Activated CD4-positive, alpha-beta T cell treated with anti-CD3 and anti-CD28 coated beads, Interleukin-2, amount 10 ng/mL, durations not matched to agents 7 days and 5 days (primary cell): ENCODE measurements at regions not wholly inside any gene's neighbourhood (a gene's known extent, or its start where the extent isn't known, plus 50 kb on each side); places are given as distances from the start of the nearest gene placed in this dataset.

Experiments
- CTCF ChIA-PET: fragments of 350-600 bp; sonication (Branson Sonifier 250); formaldehyde crosslinking; loops from one replicate; lab custom pipeline; 2021; ENCODE audit warnings: antibody characterized with exemption; lab: Charles Lee
- POLR2A ChIA-PET: fragments of 350-600 bp; sonication (Branson Sonifier 250); formaldehyde crosslinking; loops from one replicate; lab custom pipeline; 2021; ENCODE audit warnings: antibody characterized with exemption; lab: Charles Lee
- DNase-seq: peaks from one replicate; pipeline ENCODE4 v3.0.0-alpha.2; 2020
- H3K27ac Mint-ChIP-seq: one replicate; pipeline ENCODE4 v1.8.0; 2021; ENCODE audit warnings: mild to moderate bottlenecking, moderate library complexity, mixed read lengths
- H3K27me3 Mint-ChIP-seq: one replicate; pipeline ENCODE4 v1.8.0; 2021; ENCODE audit warnings: mixed read lengths
- H3K36me3 Mint-ChIP-seq: one replicate; pipeline ENCODE4 v1.8.0; 2021; ENCODE audit warnings: low read depth, mixed read lengths
- H3K4me1 Mint-ChIP-seq: one replicate; pipeline ENCODE4 v1.8.0; 2021; ENCODE audit warnings: mixed read lengths
- H3K4me3 Mint-ChIP-seq: one replicate; pipeline ENCODE4 v1.8.0; 2021; ENCODE audit warnings: mild to moderate bottlenecking, moderate library complexity, mixed read lengths
- H3K9me3 Mint-ChIP-seq: one replicate; pipeline ENCODE4 v1.8.0; 2021; ENCODE audit warnings: mixed read lengths

GRCh38 chr5:39491210-39491609 is 66.4 kb upstream of the DAB2 start:
- CTCF ChIA-PET, result no interaction called here
- H3K9me3 Mint-ChIP-seq, result peaks cover 6% of the 10 kb centered on the region
- POLR2A ChIA-PET, result no interaction called here
- DNase-seq, result no peak
- H3K27me3 Mint-ChIP-seq, result peaks cover 17% of the 10 kb centered on the region
- no peak overlapping the region for H3K27ac Mint-ChIP-seq
- H3K4me1 Mint-ChIP-seq, result no peaks in the 10 kb centered on the region
- H3K36me3 Mint-ChIP-seq, result no peaks in the 10 kb centered on the region
- no peak overlapping the region for H3K4me3 Mint-ChIP-seq

GRCh38 chr5:39489263-39489662 is 64.5 kb upstream of the DAB2 start:
- no peak overlapping the region for H3K4me3 Mint-ChIP-seq
- no peaks in the 10 kb centered on the region for H3K36me3 Mint-ChIP-seq
- H3K9me3 Mint-ChIP-seq, result peaks cover 6% of the 10 kb centered on the region
- ChIA-PET CTCF (no interaction called here), POLR2A (interaction anchor here (0.6 kb wide), 2 partner anchors 14 to 794 kb away, joined by 3 to 6 read pairs; no protein-coding TSS in a partner anchor)
- no peaks in the 10 kb centered on the region for H3K4me1 Mint-ChIP-seq
- H3K27me3 Mint-ChIP-seq, result peaks cover 24% of the 10 kb centered on the region
- H3K27ac Mint-ChIP-seq, result no peak overlapping the region
- DNase-seq, result no peak

- Mint-ChIP-seq H3K9me3 (peaks cover 6% of the 10 kb centered on the region), H3K4me1 (no peaks in the 10 kb centered on the region), H3K27me3 (peaks cover 24% of the 10 kb centered on the region), H3K27ac (no peak overlapping the region), H3K36me3 (no peaks in the 10 kb centered on the region), H3K4me3 (no peak overlapping the region)
- POLR2A ChIA-PET, result no interaction called here
- DNase-seq, result no peak
- CTCF ChIA-PET, result interaction anchor here (2.2 kb wide), 1 partner anchor 14 kb away, joined by 5 read pairs; no protein-coding TSS in a partner anchor
These were observed 62.0 kb upstream of the DAB2 start for GRCh38 chr5:39486790-39487189.

- Mint-ChIP-seq H3K36me3 (no peaks in the 10 kb centered on the region), H3K9me3 (peaks cover 6% of the 10 kb centered on the region), H3K27me3 (peaks cover 24% of the 10 kb centered on the region), H3K27ac (no peak overlapping the region), H3K4me3 (no peak overlapping the region), H3K4me1 (no peaks in the 10 kb centered on the region)
- POLR2A ChIA-PET, result no interaction called here
- CTCF ChIA-PET, result interaction anchor here (2.2 kb wide), 1 partner anchor 13 kb away, joined by 5 read pairs; no protein-coding TSS in a partner anchor
- DNase-seq, result no peak
These were observed 61.6 kb upstream of the DAB2 start for GRCh38 chr5:39486361-39486760.

- Mint-ChIP-seq H3K4me3 (no peak overlapping the region), H3K9me3 (peaks cover 6% of the 10 kb centered on the region), H3K4me1 (no peaks in the 10 kb centered on the region), H3K27me3 (peaks cover 22% of the 10 kb centered on the region), H3K27ac (no peak overlapping the region), H3K36me3 (no peaks in the 10 kb centered on the region)
- CTCF ChIA-PET, result interaction anchor here (0.9 to 2.2 kb wide), 2 partner anchors 12 to 82 kb away, joined by 3 to 5 read pairs; no protein-coding TSS in a partner anchor
- no peak for DNase-seq
- POLR2A ChIA-PET, result no interaction called here
These were observed 60.3 kb upstream of the DAB2 start for GRCh38 chr5:39485079-39485478.

- peaks cover 4% of the 10 kb centered on the region for H3K9me3 Mint-ChIP-seq
- POLR2A ChIA-PET, result no interaction called here
- CTCF ChIA-PET, result interaction anchor here (0.9 kb wide), 1 partner anchor 82 kb away, joined by 3 read pairs; no protein-coding TSS in a partner anchor
- no peaks in the 10 kb centered on the region for H3K4me1 Mint-ChIP-seq
- H3K36me3 Mint-ChIP-seq, result no peaks in the 10 kb centered on the region
- DNase-seq, result no peak
- H3K4me3 Mint-ChIP-seq, result no peak overlapping the region
- no peak overlapping the region for H3K27ac Mint-ChIP-seq
- H3K27me3 Mint-ChIP-seq, result peaks cover 19% of the 10 kb centered on the region
These were observed 59.9 kb upstream of the DAB2 start for GRCh38 chr5:39484673-39485072.

GRCh38 chr5:39482098-39482497 is 57.3 kb upstream of the DAB2 start:
- CTCF ChIA-PET, result interaction anchor here (1.7 kb wide), 1 partner anchor 10 kb away, joined by 4 read pairs; no protein-coding TSS in a partner anchor

GRCh38 chr5:39479537-39479936 is 54.8 kb upstream of the DAB2 start:
- no peak for DNase-seq
- POLR2A ChIA-PET, result no interaction called here
- no peak overlapping the region for H3K4me3 Mint-ChIP-seq
- CTCF ChIA-PET, result no interaction called here
- no peaks in the 10 kb centered on the region for H3K36me3 Mint-ChIP-seq
- H3K9me3 Mint-ChIP-seq, result no peaks in the 10 kb centered on the region
- no peaks in the 10 kb centered on the region for H3K4me1 Mint-ChIP-seq
- no peak overlapping the region for H3K27ac Mint-ChIP-seq
- H3K27me3 Mint-ChIP-seq, result peaks cover 9% of the 10 kb centered on the region

More at GRCh38 chr5:39482098-39482497, 57.3 kb upstream of the DAB2 start:
- H3K27me3 Mint-ChIP-seq, result peaks cover 18% of the 10 kb centered on the region
- no peaks in the 10 kb centered on the region for H3K36me3 Mint-ChIP-seq
- DNase-seq, result no peak
- no peaks in the 10 kb centered on the region for H3K9me3 Mint-ChIP-seq
- H3K27ac Mint-ChIP-seq, result no peak overlapping the region
- no peak overlapping the region for H3K4me3 Mint-ChIP-seq
- H3K4me1 Mint-ChIP-seq, result no peaks in the 10 kb centered on the region
- POLR2A ChIA-PET, result no interaction called here

GRCh38 chr5:39478863-39479262 is 54.1 kb upstream of the DAB2 start:
- Mint-ChIP-seq H3K4me3 (no peak overlapping the region), H3K27ac (no peak overlapping the region), H3K36me3 (no peaks in the 10 kb centered on the region), H3K4me1 (no peaks in the 10 kb centered on the region), H3K27me3 (peaks cover 6% of the 10 kb centered on the region), H3K9me3 (no peaks in the 10 kb centered on the region)
- ChIA-PET CTCF (no interaction called here), POLR2A (no interaction called here)
- DNase-seq, result no peak

- CTCF ChIA-PET, result interaction anchor here (0.8 to 1.1 kb wide), 2 partner anchors 12 to 27 kb away, joined by 3 to 4 read pairs; no protein-coding TSS in a partner anchor
- H3K4me3 Mint-ChIP-seq, result no peak overlapping the region
- no peak overlapping the region for H3K27ac Mint-ChIP-seq
These were observed 52.1 kb upstream of the DAB2 start for GRCh38 chr5:39476843-39477220.

GRCh38 chr5:39475881-39476842 is 51.4 kb upstream of the DAB2 start:
- H3K4me1 Mint-ChIP-seq, result no peaks in the 10 kb centered on the region
- H3K4me3 Mint-ChIP-seq, result no peak overlapping the region
- peaks cover 3% of the 10 kb centered on the region for H3K27me3 Mint-ChIP-seq
- DNase-seq, result no peak
- POLR2A ChIA-PET, result interaction anchor here (0.6 kb wide), 1 partner anchor 13 kb away, joined by 6 read pairs; no protein-coding TSS in a partner anchor
- H3K27ac Mint-ChIP-seq, result no peak overlapping the region
- CTCF ChIA-PET, result interaction anchor here (0.8 to 1.4 kb wide), 3 partner anchors 11 to 100 kb away, joined by 3 to 4 read pairs (median 3); no protein-coding TSS in a partner anchor
- no peaks in the 10 kb centered on the region for H3K36me3 Mint-ChIP-seq
- no peaks in the 10 kb centered on the region for H3K9me3 Mint-ChIP-seq

More at GRCh38 chr5:39476843-39477220, 52.1 kb upstream of the DAB2 start:
- no peaks in the 10 kb centered on the region for H3K9me3 Mint-ChIP-seq
- POLR2A ChIA-PET, result no interaction called here
- no peak for DNase-seq
- H3K27me3 Mint-ChIP-seq, result peaks cover 1% of the 10 kb centered on the region
- H3K36me3 Mint-ChIP-seq, result no peaks in the 10 kb centered on the region
- H3K4me1 Mint-ChIP-seq, result no peaks in the 10 kb centered on the region

- no peaks in the 10 kb centered on the region for H3K4me1 Mint-ChIP-seq
- POLR2A ChIA-PET, result interaction anchor here (0.6 kb wide), 1 partner anchor 14 kb away, joined by 6 read pairs; no protein-coding TSS in a partner anchor
- no peaks in the 10 kb centered on the region for H3K9me3 Mint-ChIP-seq
- CTCF ChIA-PET, result interaction anchor here (1.4 kb wide), 1 partner anchor 99 kb away, joined by 3 read pairs; no protein-coding TSS in a partner anchor
- H3K36me3 Mint-ChIP-seq, result no peaks in the 10 kb centered on the region
- H3K27me3 Mint-ChIP-seq, result peaks cover 5% of the 10 kb centered on the region
- H3K4me3 Mint-ChIP-seq, result no peak overlapping the region
- H3K27ac Mint-ChIP-seq, result no peak overlapping the region
- DNase-seq, result no peak
These were observed 50.4 kb upstream of the DAB2 start for GRCh38 chr5:39475159-39475571.
